Stimulated activated naive B cell treated with anti-CD40 and anti-IgM and Interleukin-4, amounts not matched to agents 10 μg/mL and 1 μg/mL and 100 μg/mL, for 72 hours (primary cell): ENCODE measurements at regions not wholly inside any gene's neighbourhood (a gene's known extent, or its start where the extent isn't known, plus 50 kb on each side); places are given as distances from the start of the nearest gene placed in this dataset.

Experiments
- ATAC-seq, 2 donors: fragments of 150-1000 bp; cut with Tn5 transposase; replicated peaks; 2 replicates each; pipeline ENCODE4 v1.10.0; 2021; ENCODE audit warnings: moderate library complexity in 1 of 2
- DNase-seq: peaks from one replicate; pipeline ENCODE4 v3.0.0; 2021
- H3K27ac Mint-ChIP-seq: one replicate; pipeline ENCODE4 v1.8.0; 2022; ENCODE audit warnings: mild to moderate bottlenecking, mixed read lengths
- H3K27me3 Mint-ChIP-seq, 2 donors: one replicate each; pipeline ENCODE4 v1.8.0; 2022; ENCODE audit warnings: mixed read lengths in 2 of 2
- H3K36me3 Mint-ChIP-seq, 2 donors: one replicate each; pipeline ENCODE4 v1.8.0; 2022; ENCODE audit warnings: mixed read lengths in 2 of 2, mild to moderate bottlenecking in 1 of 2
- H3K4me1 Mint-ChIP-seq, 2 donors: one replicate each; pipeline ENCODE4 v1.8.0; 2022; ENCODE audit warnings: mixed read lengths in 2 of 2, mild to moderate bottlenecking in 1 of 2
- H3K4me3 Mint-ChIP-seq, 2 donors: one replicate each; pipeline ENCODE4 v1.8.0; 2022; ENCODE audit warnings: mild to moderate bottlenecking in 2 of 2, mixed read lengths in 2 of 2, moderate library complexity in 1 of 2
- H3K9me3 Mint-ChIP-seq, 2 donors: one replicate each; pipeline ENCODE4 v1.8.0; 2022; ENCODE audit warnings: mixed read lengths in 2 of 2, mild to moderate bottlenecking in 1 of 2

- H3K27me3 Mint-ChIP-seq: no peaks in the 10 kb centered on the region
- H3K27ac Mint-ChIP-seq: no peak overlapping the region
- H3K9me3 Mint-ChIP-seq: no peaks in the 10 kb centered on the region
- peaks cover 0 to 6% of the 10 kb centered on the region in 2 donors for H3K4me1 Mint-ChIP-seq
- ATAC-seq (no peak), DNase-seq (no peak)
- H3K36me3 Mint-ChIP-seq: no peaks in the 10 kb centered on the region
- no peak overlapping the region for H3K4me3 Mint-ChIP-seq
These were observed 100.7 kb upstream of the PGRMC2 start for GRCh38 chr4:128388352-128388630.

- H3K4me3 Mint-ChIP-seq: no peak overlapping the region
- no peaks in the 10 kb centered on the region for H3K9me3 Mint-ChIP-seq
- no peaks in the 10 kb centered on the region for H3K36me3 Mint-ChIP-seq
- H3K4me1 Mint-ChIP-seq: peaks cover 0 to 6% of the 10 kb centered on the region in 2 donors
- no peak overlapping the region for H3K27ac Mint-ChIP-seq
- ATAC-seq: no peak
- no peaks in the 10 kb centered on the region for H3K27me3 Mint-ChIP-seq
- DNase-seq: no peak
These were observed 100.2 kb upstream of the PGRMC2 start for GRCh38 chr4:128387600-128388351.

- DNase-seq: no peak
- no peaks in the 10 kb centered on the region for H3K9me3 Mint-ChIP-seq
- H3K36me3 Mint-ChIP-seq: peaks cover 0 to 5% of the 10 kb centered on the region in 2 donors
- ATAC-seq: peak in 1 of 2 donors; percentile 38
- peaks cover 0 to 6% of the 10 kb centered on the region in 2 donors for H3K4me1 Mint-ChIP-seq
- H3K27ac Mint-ChIP-seq: peak overlapping the region; percentile 27
- no peak overlapping the region for H3K4me3 Mint-ChIP-seq
- no peaks in the 10 kb centered on the region for H3K27me3 Mint-ChIP-seq
These were observed 99.4 kb upstream of the PGRMC2 start for GRCh38 chr4:128386761-128387599.

GRCh38 chr4:128385683-128386304, 98.2 kb upstream of the PGRMC2 start:
- no peaks in the 10 kb centered on the region for H3K9me3 Mint-ChIP-seq
- H3K27me3 Mint-ChIP-seq: no peaks in the 10 kb centered on the region
- H3K36me3 Mint-ChIP-seq: peaks cover 0 to 5% of the 10 kb centered on the region in 2 donors
- ATAC-seq (no peak), DNase-seq (no peak)
- H3K27ac Mint-ChIP-seq: no peak overlapping the region
- no peak overlapping the region for H3K4me3 Mint-ChIP-seq
- H3K4me1 Mint-ChIP-seq: peaks cover 0 to 6% of the 10 kb centered on the region in 2 donors

DNA sequence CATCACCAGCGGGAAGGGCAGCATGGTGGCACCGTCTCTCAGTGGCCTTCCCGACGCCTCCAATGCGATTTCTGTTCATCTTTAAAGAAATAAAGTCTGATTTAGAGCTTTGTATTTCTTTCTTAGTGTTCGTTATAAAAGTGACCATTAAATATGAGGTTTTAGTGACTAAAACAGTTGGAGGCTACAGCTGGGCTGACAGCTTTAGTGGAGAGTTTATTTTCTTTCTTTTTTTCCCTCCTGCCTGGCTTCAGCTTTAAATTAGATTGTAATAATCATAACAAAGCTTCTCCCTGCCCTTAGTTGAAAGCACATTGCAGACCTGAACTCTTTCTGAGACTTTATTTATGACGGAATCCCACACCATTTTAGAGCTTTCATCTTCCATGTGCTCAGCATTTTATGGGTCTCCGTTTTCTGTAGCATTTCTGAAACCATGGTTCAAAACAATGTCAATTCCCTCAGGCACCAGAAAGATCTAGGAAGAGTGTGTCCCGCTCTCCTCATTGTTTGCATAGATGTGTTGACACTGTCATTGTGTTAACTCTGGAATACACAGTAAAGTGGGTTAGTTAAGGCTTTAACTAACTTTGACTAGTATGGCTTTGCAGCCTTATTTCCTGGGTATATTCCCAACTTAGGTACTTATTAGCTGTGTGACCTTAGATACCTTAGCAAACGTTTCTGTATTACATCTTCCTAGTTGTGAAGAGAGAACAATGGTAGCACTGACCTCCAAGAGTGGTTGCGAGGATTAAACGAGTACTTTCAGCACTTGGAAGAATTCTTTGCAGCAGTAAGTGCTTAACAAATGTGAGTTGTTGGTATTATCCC, 97.4 kb upstream of the PGRMC2 start:
- Mint-ChIP-seq H3K4me1 (peaks cover 2 to 6% of the 10 kb centered on the region in 2 donors), H3K36me3 (peaks cover 0 to 8% of the 10 kb centered on the region in 2 donors), H3K27me3 (no peaks in the 10 kb centered on the region), H3K9me3 (no peaks in the 10 kb centered on the region), H3K27ac (no peak overlapping the region), H3K4me3 (no peak overlapping the region)
- ATAC-seq (no peak), DNase-seq (no peak)

DNA sequence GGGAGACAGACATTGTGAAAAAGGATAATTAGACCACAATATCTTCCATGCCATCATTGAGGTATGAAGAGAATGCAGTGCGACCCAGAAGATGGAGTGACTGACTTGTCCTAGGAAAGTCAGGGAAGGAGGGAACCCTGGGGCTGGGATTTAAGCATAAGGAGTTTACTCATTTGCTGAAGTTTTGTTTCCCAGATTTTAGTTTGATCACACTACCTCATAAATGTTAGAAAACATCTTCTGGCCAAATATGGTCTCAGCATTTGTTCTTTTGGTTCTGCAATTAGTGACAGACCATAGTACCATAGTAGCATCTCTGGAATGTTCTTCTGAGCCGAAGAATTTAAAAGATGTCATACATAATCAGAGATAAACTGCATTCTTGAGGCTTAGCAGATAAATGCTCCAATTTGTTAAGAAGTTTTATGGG, 96.5 kb upstream of the PGRMC2 start:
- H3K4me3 Mint-ChIP-seq: no peak overlapping the region
- no peak overlapping the region for H3K27ac Mint-ChIP-seq
- peaks cover 0 to 8% of the 10 kb centered on the region in 2 donors for H3K36me3 Mint-ChIP-seq
- H3K27me3 Mint-ChIP-seq: no peaks in the 10 kb centered on the region
- H3K9me3 Mint-ChIP-seq: no peaks in the 10 kb centered on the region
- peaks cover 2 to 6% of the 10 kb centered on the region in 2 donors for H3K4me1 Mint-ChIP-seq
- DNase-seq: no peak
- no peak for ATAC-seq

DNA sequence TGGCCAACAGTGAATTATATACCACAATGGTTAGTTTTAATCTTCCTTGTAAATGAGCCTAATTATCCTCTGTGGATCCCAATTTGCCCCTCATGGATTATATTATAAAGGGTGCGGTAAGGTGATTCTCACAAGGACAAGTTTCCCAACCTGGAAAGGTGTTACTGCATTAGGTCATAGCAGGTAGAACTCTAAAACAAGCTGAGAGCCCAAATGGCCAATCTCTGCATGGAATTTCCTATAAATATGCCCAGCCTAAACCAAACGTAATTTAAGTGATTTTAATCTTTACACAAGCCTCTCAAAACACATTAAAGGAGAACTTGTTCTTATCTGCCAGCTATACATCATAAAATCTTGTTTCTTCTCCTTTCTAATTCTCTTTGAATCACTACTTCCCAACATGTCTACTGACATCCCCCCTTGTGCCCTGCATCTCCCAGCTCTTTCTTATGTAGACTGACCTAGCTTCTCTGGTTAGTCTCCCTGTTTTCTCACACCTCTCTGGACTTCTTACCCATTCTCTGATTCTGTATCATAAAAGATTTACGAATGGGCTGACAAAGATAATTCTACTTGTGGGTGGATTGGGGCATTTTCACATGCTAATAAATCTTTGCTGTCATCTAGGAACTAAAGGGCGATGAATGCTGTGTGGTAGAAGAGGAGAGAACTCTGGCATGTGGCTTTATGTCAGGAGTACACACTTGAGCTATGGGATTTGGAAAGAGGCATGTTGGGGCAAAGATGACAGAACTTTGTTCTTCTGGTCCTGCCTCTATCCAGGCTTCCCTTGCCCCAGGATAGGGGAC, 94.3 kb upstream of the PGRMC2 start:
- DNase-seq (no peak), ATAC-seq (no peak)
- Mint-ChIP-seq H3K4me3 (no peak overlapping the region), H3K4me1 (peaks cover 2 to 3% of the 10 kb centered on the region in 2 donors), H3K27ac (no peak overlapping the region), H3K27me3 (no peaks in the 10 kb centered on the region), H3K36me3 (peaks cover 5 to 17% of the 10 kb centered on the region in 2 donors), H3K9me3 (peaks cover 3 to 9% of the 10 kb centered on the region in 2 donors)

GRCh38 chr4:128380306-128380705, 92.7 kb upstream of the PGRMC2 start:
- H3K4me3 Mint-ChIP-seq: no peak overlapping the region
- no peak overlapping the region for H3K27ac Mint-ChIP-seq
- peaks cover 8 to 25% of the 10 kb centered on the region in 2 donors for H3K36me3 Mint-ChIP-seq
- H3K9me3 Mint-ChIP-seq: peaks cover 6 to 17% of the 10 kb centered on the region in 2 donors
- ATAC-seq: no peak
- no peaks in the 10 kb centered on the region for H3K27me3 Mint-ChIP-seq
- H3K4me1 Mint-ChIP-seq: peaks cover 0 to 2% of the 10 kb centered on the region in 2 donors
- DNase-seq: no peak

GRCh38 chr4:128379860-128380259, 92.2 kb upstream of the PGRMC2 start:
- DNase-seq: no peak

GRCh38 chr4:128378668-128379067, 91.1 kb upstream of the PGRMC2 start:
- no peaks in the 10 kb centered on the region for H3K27me3 Mint-ChIP-seq
- H3K4me1 Mint-ChIP-seq: peaks cover 0 to 2% of the 10 kb centered on the region in 2 donors
- DNase-seq (no peak), ATAC-seq (no peak)
- H3K36me3 Mint-ChIP-seq: peaks cover 8 to 30% of the 10 kb centered on the region in 2 donors
- H3K27ac Mint-ChIP-seq: no peak overlapping the region
- H3K9me3 Mint-ChIP-seq: peaks cover 6 to 17% of the 10 kb centered on the region in 2 donors
- no peak overlapping the region for H3K4me3 Mint-ChIP-seq

More at GRCh38 chr4:128379860-128380259, 92.2 kb upstream of the PGRMC2 start:
- Mint-ChIP-seq H3K27ac (no peak overlapping the region), H3K27me3 (no peaks in the 10 kb centered on the region), H3K9me3 (peaks cover 6 to 17% of the 10 kb centered on the region in 2 donors), H3K4me3 (no peak overlapping the region), H3K36me3 (peaks cover 8 to 25% of the 10 kb centered on the region in 2 donors), H3K4me1 (peaks cover 0 to 2% of the 10 kb centered on the region in 2 donors)
- ATAC-seq: peak; percentile 48 to 52

DNA sequence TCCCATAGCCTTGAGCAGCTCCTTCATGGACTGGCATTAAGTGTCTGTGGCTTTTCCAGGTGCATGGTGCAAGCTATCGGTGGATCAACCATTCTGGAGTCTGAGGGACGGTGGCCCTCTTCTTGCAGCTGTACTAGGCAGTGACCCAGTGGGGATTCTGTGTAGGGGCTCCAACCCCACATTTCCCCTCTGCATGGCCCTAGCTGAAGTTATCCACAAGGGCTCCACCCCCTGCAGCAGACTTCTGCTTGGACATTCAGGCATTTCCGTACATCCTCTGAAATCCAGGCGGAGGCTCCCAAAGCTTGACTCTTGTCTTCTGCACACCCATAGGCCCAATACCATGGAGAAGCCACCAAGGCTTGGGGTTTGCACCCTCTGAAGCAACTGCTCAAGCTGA, 89.3 kb upstream of the PGRMC2 start:
- Mint-ChIP-seq H3K4me3 (no peak overlapping the region), H3K27me3 (no peaks in the 10 kb centered on the region), H3K27ac (no peak overlapping the region), H3K9me3 (peaks cover 6 to 17% of the 10 kb centered on the region in 2 donors), H3K36me3 (peaks cover 8 to 28% of the 10 kb centered on the region in 2 donors), H3K4me1 (peaks cover 0 to 2% of the 10 kb centered on the region in 2 donors)
- no peak for ATAC-seq
- no peak for DNase-seq

DNA sequence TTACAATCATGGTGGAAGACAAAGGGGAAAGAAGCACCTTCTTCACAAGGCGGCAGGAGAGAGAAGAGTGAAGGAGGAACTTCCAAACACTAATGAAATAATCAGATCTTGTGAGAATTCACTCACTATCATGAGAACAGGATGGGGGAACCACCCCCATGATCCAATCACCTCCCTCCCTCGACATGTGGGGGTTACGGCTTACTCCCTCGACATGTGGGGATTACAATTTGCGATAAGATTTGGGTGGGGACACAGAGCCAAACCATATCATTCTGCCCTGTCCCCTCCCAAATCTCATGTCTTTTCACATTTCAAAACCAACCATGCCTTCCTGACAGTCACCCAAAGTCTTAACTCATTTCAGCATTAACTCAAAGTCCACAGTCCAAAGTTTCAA, 88.7 kb upstream of the PGRMC2 start:
- H3K9me3 Mint-ChIP-seq: peaks cover 6 to 17% of the 10 kb centered on the region in 2 donors
- H3K4me1 Mint-ChIP-seq: peaks cover 0 to 2% of the 10 kb centered on the region in 2 donors

DNA sequence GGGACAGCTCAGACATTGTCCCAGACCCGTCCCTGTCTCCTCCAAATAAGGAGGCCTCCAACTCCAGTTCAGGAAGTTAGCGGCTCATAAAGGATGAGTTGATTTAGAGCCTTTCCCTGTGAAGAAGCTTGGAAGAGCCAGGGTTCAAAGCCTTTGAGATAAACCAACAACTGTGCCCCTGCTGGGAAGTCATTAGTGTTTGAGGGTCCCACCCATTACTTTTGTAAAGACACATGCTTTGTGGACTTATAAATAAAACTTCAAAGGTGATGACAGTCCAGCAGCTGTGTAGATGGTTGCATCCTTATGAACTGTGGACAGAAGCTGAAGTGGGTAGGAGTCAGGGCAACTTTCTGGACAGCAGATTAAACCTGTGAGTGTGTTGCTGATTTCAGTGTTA, 86.0 kb upstream of the PGRMC2 start:
- DNase-seq: no peak
- Mint-ChIP-seq H3K27me3 (no peaks in the 10 kb centered on the region), H3K36me3 (peaks cover 18 to 30% of the 10 kb centered on the region in 2 donors), H3K9me3 (peaks cover 14 to 17% of the 10 kb centered on the region in 2 donors), H3K4me3 (no peak overlapping the region), H3K4me1 (no peaks in the 10 kb centered on the region), H3K27ac (no peak overlapping the region)
- ATAC-seq: no peak

More for the DNA sequence above, 88.7 kb upstream of the PGRMC2 start:
- Mint-ChIP-seq H3K36me3 (peaks cover 8 to 28% of the 10 kb centered on the region in 2 donors), H3K4me3 (no peak overlapping the region), H3K27ac (no peak overlapping the region), H3K27me3 (no peaks in the 10 kb centered on the region)
- DNase-seq (no peak), ATAC-seq (no peak)
